Prostate gland (tissue), 2 donors: ENCODE measurements at regions not wholly inside any gene's neighbourhood (a gene's known extent, or its start where the extent isn't known, plus 50 kb on each side); places are given as distances from the start of the nearest gene placed in this dataset.

Experiments
- POLR2A ChIP-seq: fragments of 450-650 bp; IDR thresholded peaks from one replicate; pipeline ENCODE4 v1.6.1; 2016; ENCODE audit warnings: antibody characterized with exemption, mild to moderate bottlenecking
- TF ChIP-seq, protein P1 (sequence below), 4 experiments: fragments of 200-600 bp in 2 of 4; fragments of 450-650 bp in 2 of 4; sonication (generic) in 2 of 4; IDR thresholded peaks; 1 replicate in 3 of 4; 2 replicates in 1 of 4; pipeline ENCODE4 v1.5.1; 2016 to 2019; ENCODE audit warnings: antibody characterized with exemption in 4 of 4, mild to moderate bottlenecking in 2 of 4, moderate library complexity in 2 of 4

DNA sequence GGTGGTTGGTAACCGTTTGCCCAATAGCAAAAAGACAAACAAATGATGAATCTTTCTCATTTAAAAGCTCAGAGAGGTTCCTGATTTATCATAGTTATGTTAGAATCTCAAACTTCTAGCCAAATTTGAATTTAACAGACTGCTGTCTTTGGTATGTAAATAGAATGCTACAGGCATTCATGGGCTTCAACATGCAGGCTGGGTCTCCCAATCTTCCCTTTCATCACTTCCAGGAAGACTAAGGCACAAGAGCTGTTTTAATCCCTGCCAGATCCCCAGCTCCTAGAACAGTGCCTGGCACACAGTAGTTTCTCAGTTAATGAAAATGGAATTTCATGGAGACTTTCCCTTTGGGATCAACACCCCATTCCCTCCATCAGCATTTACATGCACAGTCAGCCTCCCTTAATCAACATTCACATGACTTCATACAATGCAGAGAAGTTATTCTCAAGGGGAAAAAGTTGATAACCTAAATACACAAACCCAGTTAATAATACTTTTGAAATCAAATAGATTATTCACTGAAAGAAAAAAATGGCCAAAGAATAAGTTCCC is 107.6 kb upstream of the C1QTNF7 start:
- TF ChIP-seq, protein P1, sequence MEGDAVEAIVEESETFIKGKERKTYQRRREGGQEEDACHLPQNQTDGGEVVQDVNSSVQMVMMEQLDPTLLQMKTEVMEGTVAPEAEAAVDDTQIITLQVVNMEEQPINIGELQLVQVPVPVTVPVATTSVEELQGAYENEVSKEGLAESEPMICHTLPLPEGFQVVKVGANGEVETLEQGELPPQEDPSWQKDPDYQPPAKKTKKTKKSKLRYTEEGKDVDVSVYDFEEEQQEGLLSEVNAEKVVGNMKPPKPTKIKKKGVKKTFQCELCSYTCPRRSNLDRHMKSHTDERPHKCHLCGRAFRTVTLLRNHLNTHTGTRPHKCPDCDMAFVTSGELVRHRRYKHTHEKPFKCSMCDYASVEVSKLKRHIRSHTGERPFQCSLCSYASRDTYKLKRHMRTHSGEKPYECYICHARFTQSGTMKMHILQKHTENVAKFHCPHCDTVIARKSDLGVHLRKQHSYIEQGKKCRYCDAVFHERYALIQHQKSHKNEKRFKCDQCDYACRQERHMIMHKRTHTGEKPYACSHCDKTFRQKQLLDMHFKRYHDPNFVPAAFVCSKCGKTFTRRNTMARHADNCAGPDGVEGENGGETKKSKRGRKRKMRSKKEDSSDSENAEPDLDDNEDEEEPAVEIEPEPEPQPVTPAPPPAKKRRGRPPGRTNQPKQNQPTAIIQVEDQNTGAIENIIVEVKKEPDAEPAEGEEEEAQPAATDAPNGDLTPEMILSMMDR (IDR thresholded peaks at IDR 0.05) = no peak
- no peak for TF ChIP-seq POLR2A
